HG02759 (cell line): ENCODE measurements at regions not wholly inside any gene's neighbourhood (a gene's known extent, or its start where the extent isn't known, plus 50 kb on each side); places are given as distances from the start of the nearest gene placed in this dataset.

ENCODE experiments used
- ATAC-seq: cut with Tn5 transposase; IDR thresholded peaks from one replicate; pipeline ENCODE4 v1.9.1; 2021; ENCODE audit warnings: mild to moderate bottlenecking, moderate library complexity; ENCODE audit not compliant: unreplicated experiment

- ATAC-seq = no peak
Measured at GRCh38 chr6:125534430-125535263, 214.8 kb upstream of the HEY2 start.

DNA sequence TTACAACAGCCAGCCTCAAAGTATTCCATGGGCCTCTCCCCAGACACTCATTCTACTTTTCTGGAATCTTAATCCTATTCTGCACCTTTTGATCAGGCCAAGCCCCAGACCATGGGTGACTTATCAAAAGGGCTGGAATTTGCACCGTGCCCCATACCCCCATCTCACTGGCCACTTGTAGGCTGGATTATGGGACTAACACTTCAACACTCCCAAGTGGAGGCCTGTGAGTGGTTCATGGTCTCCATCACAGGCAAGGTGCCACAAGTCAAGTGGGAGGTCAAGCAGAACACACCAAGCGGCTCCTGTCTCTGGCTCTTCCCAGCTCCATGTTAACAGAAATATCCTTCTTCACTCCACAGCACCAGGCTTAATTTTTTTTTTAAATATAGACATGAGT, 212.3 kb upstream of the HEY2 start:
- ATAC-seq = no peak

DNA sequence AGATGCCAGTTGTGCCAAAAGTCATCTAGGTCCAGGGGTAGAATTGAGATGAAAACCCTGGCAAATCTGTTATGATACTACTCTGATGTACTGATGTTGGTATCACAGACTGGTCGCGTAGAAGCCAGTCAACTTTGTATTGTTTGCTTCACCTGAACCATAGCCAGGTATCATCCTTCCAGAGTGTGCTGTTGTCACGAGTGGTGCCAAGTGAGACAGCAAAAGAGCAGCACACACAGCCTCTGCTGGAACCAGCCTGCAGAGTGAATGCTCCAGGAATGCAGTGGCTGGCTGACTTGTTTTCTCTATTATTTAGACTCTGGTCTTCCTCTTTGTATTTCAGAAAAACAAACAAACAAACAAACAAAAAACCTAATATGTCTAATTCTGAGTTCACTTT, 209.5 kb upstream of the HEY2 start:
- no peak for ATAC-seq

DNA sequence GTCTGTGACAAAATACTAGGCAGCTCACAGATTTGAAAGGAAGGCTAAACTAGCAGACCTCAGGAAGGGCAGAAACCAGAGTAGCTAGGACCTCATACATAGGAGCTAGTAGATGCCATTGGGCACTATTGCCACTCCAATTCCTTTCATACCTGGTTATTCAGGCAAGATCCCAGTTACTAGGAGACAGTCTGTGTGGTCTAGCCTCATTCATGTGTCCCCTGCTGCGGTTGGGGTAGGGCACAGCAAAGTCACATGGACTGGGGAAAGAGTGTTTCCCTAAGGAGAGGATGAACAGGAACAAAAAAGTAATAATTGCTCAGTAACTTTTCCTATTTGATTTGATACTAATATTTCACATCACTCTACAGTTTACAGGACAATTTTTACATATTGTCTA, 204.6 kb upstream of the HEY2 start:
- no peak for ATAC-seq

DNA sequence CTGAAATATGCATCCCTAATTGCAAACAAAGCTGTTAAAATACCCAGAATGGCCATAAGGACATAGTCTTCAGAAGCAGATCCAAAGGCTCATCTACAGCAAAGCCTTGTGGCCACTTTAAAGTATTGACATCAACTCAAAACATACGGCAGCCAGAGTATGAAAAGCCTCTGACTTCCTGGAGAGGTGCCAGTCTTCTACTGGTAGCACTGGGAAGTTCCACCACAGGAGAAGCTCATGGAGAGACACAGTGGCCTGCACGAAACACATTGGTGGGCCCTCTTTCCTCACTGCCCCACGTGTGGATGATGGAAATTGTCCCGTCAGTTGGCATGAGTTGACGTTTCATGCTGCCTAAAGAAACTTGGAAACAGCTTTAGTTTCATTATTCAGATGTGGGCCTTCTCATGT, 202.6 kb upstream of the HEY2 start:
- no peak for ATAC-seq

GRCh38 chr6:125547381-125547780, 202.1 kb upstream of the HEY2 start:
- no peak for ATAC-seq

DNA sequence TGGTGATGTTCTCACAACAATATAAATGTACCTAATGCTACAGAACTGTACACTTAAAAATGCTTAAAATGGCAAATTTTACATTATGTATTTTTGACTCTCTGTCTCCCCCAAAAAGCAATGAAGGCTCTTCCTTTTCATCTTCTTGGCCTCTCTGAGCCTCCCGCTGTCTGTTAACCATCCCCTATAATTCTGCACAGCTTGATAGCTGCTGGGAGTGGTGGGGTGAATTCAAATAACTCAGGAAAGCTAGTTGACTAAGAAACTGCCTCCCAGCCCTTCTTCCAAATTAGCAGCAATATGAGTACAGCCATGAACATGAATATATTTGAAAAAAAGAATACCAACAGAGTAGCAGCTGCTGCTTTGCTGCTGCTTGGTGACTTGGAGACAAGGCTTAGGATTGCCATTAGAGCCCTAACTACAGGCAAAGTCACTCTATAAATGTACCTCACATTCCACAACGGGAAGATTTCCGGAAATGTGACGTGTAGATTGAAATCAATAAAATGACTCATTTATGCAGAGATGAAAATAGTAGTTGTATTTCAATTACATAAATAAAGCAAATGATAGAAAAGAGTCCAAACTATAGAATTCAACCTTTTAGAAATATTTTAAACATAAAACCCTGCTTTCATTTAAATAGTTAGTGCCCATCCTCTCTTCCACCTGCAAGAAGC, 200.1 kb upstream of the HEY2 start:
- no peak for ATAC-seq

DNA sequence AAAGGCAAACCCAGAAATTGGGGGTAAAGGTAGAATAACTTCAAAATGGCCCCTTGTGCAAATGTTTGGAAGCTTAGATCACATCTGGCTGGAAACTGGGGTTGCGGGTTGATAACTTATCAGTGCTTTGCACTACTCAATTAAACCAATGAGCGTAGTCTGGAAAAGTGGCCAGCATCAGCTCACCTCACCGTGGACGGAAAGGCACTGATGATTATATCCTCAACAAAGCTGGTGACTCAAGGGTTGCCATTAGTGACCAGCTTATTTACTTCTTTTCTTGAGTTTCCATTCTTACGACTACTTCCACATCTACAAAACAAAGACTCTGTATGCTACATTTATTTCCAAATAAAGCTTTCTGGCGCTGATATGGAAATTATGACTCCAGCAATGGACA, 198.5 kb upstream of the HEY2 start:
- no peak for ATAC-seq

DNA sequence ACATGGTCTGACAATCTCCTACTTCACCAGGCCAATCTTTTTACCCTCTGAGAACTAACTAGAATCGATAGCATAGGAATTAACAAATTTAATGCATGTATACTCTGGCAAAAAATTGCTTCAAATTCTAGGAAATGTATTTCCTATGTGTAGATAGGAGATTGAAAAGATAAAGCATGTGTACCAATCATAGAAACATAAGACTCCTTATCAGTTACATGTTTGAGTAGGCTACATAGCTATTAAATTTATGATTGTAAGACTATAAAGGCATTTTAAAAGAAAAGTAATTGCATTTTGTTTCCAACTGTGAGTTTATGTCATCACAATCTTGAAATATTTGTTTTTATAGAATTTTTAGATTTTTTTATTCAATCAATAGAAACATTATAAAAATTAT, 196.6 kb upstream of the HEY2 start:
- ATAC-seq = no peak

DNA sequence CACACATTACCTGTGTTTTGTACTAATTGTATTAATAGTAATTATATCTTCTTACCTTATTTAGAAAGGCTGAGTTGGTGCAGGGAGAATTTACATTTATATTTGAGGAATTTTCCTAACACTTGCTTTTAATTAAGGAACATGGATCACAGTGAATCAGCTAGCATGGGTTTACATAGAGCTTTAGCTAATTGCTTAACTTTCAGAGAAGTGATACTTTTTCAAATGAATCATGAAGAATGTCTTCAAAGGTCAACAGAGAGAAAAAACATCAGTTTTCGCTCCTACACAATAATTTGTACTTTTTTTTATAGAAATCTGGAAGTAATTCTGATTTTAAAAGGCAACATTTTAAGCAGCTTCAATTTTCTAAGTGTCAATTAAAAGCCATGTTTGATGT, 195.0 kb upstream of the HEY2 start:
- ATAC-seq = no peak

GRCh38 chr6:125558241-125558843, 191.1 kb upstream of the HEY2 start:
- no peak for ATAC-seq

- no peak for ATAC-seq
Measured at GRCh38 chr6:125558907-125559306, 190.5 kb upstream of the HEY2 start.

- no peak for ATAC-seq
Measured at GRCh38 chr6:125562156-125562555, 187.3 kb upstream of the HEY2 start.

GRCh38 chr6:125564941-125565340, 184.5 kb upstream of the HEY2 start:
- ATAC-seq = no peak

DNA sequence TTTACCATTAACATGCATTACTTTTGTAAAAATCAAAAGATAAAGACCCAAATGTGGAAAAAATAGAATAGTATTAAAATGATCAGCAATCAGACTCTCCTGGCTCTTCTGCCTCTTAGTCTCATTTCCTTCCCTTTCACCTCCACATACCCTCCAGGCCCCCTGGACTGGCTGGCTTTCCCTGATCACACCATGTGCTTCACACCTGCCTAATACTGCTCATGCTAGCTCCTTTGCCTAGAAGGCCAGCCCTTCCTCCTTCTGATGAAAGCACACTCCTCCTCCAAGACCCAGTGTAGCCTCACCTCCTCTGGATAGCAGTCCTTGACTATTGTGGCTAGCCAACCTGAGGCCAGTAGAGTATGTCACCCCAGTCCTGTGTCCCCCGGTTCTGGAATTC, 182.0 kb upstream of the HEY2 start:
- no peak for ATAC-seq

GRCh38 chr6:125568609-125569008, 180.8 kb upstream of the HEY2 start:
- ATAC-seq = no peak

DNA sequence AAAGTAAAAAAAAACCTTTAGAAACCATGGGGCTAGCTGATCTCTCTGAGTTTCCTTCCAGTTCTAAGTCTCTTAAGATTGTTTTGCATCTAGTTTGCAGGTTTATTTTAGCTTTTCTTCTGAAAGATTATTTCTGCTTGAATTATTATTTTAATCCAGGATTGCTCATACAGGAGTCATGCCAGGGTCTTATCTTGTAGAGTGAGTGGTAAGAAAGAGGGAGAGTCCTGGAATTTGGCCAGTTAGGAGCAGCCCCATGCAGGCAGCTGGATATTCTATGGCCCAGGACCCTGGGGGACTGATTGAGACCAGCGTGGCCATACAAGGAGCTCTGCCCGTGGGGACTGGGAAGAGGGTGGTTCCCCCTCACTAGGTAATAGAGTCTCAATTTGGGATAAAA, 178.9 kb upstream of the HEY2 start:
- ATAC-seq = no peak

DNA sequence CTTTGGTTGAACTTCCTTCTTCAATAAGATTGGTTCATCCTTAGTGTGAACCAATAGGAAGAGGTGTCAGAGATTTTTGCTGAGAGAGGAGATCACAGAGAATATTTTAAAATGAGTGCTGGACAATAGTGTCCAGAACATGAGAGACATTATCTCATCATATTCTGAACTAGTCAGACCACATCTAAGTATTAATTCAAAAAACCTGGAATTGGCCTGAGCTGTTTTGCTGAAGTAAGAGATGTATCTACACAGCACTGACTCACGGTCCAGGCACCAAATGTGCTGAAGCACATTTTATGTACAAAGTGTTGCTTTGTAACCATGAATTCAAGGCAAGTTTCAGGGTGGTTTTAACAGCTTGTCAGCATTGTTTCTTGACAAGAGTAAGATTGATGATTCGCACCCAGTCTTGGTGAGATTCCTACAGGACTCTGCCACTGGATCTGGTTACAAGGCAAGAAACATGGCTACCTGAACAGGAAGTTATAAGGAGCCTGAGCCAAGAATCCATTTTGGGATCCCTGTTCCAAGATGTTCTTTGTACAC, 178.2 kb upstream of the HEY2 start:
- ATAC-seq = no peak

- no peak for ATAC-seq
Measured at GRCh38 chr6:125574604-125575003, 174.8 kb upstream of the HEY2 start.

DNA sequence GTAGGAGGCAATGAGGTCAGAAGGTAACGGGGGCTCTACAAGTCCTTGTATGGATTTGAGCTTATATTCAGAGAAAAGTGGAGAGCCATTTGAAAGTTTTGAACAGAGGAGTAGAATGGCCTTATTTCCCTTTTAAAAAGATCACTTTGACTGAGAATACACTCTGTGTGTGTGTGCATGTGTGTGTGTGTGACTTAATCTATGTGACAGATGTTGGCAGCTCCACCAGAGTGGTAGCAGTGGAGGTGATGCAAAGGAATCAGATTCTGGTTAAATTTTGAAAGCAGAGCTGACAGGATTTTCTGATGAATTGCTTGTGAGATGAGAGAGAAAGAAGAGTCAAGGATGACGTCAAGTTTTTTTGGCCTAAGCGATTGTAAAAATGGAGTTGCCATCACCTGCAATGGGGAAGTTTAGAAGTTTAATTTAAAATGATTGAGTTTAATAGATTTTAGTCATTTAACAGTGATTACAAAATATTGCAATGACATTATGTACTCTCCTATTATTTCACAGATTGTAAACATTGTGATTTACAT, 172.2 kb upstream of the HEY2 start:
- no peak for ATAC-seq

GRCh38 chr6:125584468-125584939, 164.9 kb upstream of the HEY2 start:
- no peak for ATAC-seq
